ENCODE measurements at regions not wholly inside any gene's neighbourhood (a gene's known extent, or its start where the extent isn't known, plus 50 kb on each side); places are given as distances from the start of the nearest gene placed in this dataset.
"Not testable (repeated sequence)": the region's sequence is repeated elsewhere in the genome, so short reads cannot be mapped to it uniquely, and the experiment has no call there.

DNA sequence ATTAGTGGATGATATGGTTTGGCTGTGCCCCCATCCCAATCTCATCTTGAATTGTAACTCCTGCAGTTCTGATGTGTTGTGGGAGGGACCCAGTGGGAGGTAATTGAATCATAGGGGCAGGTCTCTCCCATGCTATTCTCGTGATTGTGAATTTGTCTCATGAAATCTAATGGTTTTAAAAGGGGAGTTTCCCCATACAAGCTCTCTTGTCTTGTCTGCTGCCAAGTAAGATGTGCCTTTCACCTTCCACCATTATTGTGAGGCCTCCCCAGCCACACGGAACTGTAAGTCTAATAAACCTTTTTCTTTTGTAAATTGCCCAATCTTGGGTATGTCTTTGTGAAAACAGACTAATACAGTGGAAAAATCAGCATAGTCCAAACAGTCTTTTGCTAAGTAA lies 235.5 kb downstream of the TMEM161B start:
- TF ChIP-seq, protein P1, sequence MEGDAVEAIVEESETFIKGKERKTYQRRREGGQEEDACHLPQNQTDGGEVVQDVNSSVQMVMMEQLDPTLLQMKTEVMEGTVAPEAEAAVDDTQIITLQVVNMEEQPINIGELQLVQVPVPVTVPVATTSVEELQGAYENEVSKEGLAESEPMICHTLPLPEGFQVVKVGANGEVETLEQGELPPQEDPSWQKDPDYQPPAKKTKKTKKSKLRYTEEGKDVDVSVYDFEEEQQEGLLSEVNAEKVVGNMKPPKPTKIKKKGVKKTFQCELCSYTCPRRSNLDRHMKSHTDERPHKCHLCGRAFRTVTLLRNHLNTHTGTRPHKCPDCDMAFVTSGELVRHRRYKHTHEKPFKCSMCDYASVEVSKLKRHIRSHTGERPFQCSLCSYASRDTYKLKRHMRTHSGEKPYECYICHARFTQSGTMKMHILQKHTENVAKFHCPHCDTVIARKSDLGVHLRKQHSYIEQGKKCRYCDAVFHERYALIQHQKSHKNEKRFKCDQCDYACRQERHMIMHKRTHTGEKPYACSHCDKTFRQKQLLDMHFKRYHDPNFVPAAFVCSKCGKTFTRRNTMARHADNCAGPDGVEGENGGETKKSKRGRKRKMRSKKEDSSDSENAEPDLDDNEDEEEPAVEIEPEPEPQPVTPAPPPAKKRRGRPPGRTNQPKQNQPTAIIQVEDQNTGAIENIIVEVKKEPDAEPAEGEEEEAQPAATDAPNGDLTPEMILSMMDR (IDR thresholded peaks at IDR 0.05), result no peak
- no peak for TF ChIP-seq POLR2AphosphoS5 (IDR thresholded peaks at IDR 0.05)
- TF ChIP-seq POLR2A (IDR thresholded peaks at IDR 0.05), result no peak
- no peaks in the 10 kb centered on the region for H3K9me3 ChIP-seq
- H3K27me3 ChIP-seq, result no peaks in the 10 kb centered on the region
- H3K27ac ChIP-seq, result no peak overlapping the region
- H3K36me3 ChIP-seq, result no peaks in the 10 kb centered on the region
- intact Hi-C loops (cut with DNase I; ENCODE audit: low total_unique reads), result no loop called here
- no peaks in the 10 kb centered on the region for H3K4me1 ChIP-seq
- no peak for DNase-seq (ENCODE audit: low spot score in 2 of 2)
- no peak overlapping the region for H3K4me3 ChIP-seq

DNA sequence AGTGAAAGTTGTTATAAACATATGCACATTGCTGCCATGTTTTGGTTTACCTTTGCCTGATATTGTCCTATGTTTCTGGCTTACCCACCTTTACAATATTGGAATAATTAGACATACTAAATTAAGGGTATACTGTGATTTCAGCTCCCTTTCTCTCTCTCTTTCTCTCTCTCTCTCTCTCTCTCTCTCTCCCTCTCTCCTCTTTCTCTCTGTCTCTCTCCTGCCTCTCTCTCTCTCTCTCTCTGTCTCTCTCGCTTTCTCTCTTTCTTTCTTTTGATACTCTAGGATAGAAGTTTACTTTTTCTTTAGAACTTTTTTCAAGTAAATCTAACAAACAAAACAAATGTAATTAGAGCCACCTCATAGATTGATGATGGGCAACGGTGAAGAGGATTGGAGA lies 239.6 kb downstream of the TMEM161B start:
- H3K4me1 ChIP-seq, result no peaks in the 10 kb centered on the region
- no peak for DNase-seq (ENCODE audit: low spot score in 2 of 2)
- TF ChIP-seq POLR2A (IDR thresholded peaks at IDR 0.05) (no peak), POLR2AphosphoS5 (IDR thresholded peaks at IDR 0.05) (no peak)
- no peak overlapping the region for H3K27ac ChIP-seq
- intact Hi-C loops (cut with DNase I; ENCODE audit: low total_unique reads), result no loop called here
- H3K27me3 ChIP-seq, result no peaks in the 10 kb centered on the region
- no peaks in the 10 kb centered on the region for H3K9me3 ChIP-seq
- no peak overlapping the region for H3K4me3 ChIP-seq
- no peaks in the 10 kb centered on the region for H3K36me3 ChIP-seq

DNA sequence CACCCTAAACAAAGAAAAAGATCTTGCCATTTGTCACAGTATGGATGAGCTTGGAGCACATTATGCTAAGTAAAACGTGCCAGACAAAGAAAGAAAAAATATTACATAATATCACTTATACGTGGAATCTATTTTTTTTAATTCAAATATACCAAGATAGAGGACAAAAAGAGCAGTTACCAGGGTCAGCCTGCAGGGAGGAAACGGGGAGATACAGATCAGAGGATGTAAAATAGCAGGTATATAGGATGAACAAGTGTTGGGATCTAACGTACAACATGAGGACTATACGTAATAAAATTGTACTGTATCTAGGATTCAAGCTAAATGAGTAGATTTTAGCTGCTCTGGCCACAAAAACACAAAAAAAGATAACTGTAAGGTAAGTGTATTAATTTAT lies 247.5 kb downstream of the TMEM161B start:
- DNase-seq (ENCODE audit: low spot score in 2 of 2), result no peak
- intact Hi-C loops (cut with DNase I; ENCODE audit: low total_unique reads), result no loop called here
- no peaks in the 10 kb centered on the region for H3K36me3 ChIP-seq
- no peaks in the 10 kb centered on the region for H3K27me3 ChIP-seq
- no peaks in the 10 kb centered on the region for H3K9me3 ChIP-seq
- H3K4me3 ChIP-seq, result no peak overlapping the region
- H3K4me1 ChIP-seq, result no peaks in the 10 kb centered on the region
- TF ChIP-seq POLR2A (IDR thresholded peaks at IDR 0.05), result no peak
- TF ChIP-seq POLR2AphosphoS5 (IDR thresholded peaks at IDR 0.05), result no peak
- TF ChIP-seq, protein P1 (IDR thresholded peaks at IDR 0.05), result no peak
- no peak overlapping the region for H3K27ac ChIP-seq

DNA sequence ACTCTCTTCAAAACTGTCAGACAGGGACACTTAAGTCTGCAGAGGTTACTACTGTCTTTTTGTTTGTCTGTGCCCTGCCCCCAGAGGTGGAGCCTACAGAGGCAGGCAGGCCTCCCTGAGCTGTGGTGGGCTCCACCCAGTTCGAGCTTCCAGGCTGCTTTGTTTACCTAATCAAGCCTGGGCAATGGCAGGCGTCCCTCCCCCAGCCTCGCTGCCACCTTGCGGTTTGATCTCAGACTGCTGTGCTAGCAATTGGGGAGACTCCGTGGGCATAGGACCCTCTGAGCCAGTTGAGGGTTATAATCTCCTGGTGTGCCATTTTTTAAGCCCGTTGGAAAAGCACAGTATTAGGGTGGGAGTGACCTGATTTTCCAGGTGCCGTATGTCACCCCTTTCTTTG lies 253.7 kb downstream of the TMEM161B start:
- H3K27ac ChIP-seq; H3K27me3 ChIP-seq; H3K4me3 ChIP-seq; H3K4me1 ChIP-seq; DNase-seq (ENCODE audit: low spot score in 2 of 2); H3K9me3 ChIP-seq; intact Hi-C loops (cut with DNase I; ENCODE audit: low total_unique reads); H3K36me3 ChIP-seq: not testable (repeated sequence)

DNA sequence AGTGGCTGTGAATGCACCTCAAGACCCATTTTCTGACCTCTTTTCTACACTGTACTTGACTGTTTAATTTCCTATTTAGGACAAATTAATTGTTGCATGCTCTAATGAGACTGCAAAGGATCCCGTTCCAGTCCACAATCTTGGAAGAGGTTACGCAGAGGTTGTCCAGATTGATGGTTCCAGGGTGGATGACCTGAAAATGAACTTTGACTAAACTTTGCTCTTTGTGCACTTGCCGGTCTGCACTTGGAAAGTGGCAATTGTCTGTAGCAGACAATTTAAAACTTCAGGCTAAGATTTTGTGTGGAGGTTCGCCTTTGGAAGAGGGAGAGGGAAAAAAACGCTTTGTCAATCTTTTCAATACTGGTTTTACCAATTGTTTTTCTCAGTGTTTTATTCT lies 267.8 kb downstream of the TMEM161B start:
- Histone ChIP-seq H3K27me3 (no peaks in the 10 kb centered on the region), H3K36me3 (no peaks in the 10 kb centered on the region), H3K27ac (no peak overlapping the region), H3K9me3 (peaks cover 0 to 3% of the 10 kb centered on the region in 2 donors), H3K4me1 (no peaks in the 10 kb centered on the region), H3K4me3 (no peak overlapping the region)
- DNase-seq (ENCODE audit: low spot score in 2 of 2), result no peak
- TF ChIP-seq POLR2A (IDR thresholded peaks at IDR 0.05) (no peak), POLR2AphosphoS5 (IDR thresholded peaks at IDR 0.05) (no peak)
- TF ChIP-seq, protein P1 (IDR thresholded peaks at IDR 0.05), result no peak
- intact Hi-C loops (cut with DNase I; ENCODE audit: low total_unique reads), result no loop called here

DNA sequence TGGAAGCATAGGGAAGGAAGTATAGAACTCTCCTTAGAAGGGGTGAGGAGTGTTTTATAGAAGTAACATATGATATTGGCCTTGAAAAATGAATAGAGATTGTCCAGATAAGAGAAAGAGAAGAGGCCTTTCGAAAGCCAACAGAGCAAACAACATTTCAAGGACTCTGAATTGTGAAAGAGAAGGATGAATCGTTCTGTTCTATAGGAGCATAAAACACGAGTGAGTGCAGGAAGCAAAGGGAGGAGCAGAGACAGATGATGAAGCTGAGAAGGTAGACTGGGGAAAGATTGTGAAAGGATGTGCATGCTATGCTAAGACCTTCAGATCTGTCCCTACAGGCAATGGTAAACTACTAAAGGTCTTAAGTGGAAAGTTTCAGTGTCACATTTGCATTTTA lies 271.0 kb downstream of the TMEM161B start:
- TF ChIP-seq, protein P1 (IDR thresholded peaks at IDR 0.05), result no peak
- TF ChIP-seq POLR2AphosphoS5 (IDR thresholded peaks at IDR 0.05) (no peak), POLR2A (IDR thresholded peaks at IDR 0.05) (no peak)
- no peak overlapping the region for H3K27ac ChIP-seq
- intact Hi-C loops (cut with DNase I; ENCODE audit: low total_unique reads), result no loop called here
- H3K36me3 ChIP-seq, result no peaks in the 10 kb centered on the region
- H3K4me3 ChIP-seq, result no peak overlapping the region
- no peaks in the 10 kb centered on the region for H3K27me3 ChIP-seq
- DNase-seq (ENCODE audit: low spot score in 2 of 2), result no peak
- no peaks in the 10 kb centered on the region for H3K9me3 ChIP-seq
- no peaks in the 10 kb centered on the region for H3K4me1 ChIP-seq

Measured in breast epithelium (tissue), 4 donors.